Uterus (tissue), 2 donors: ENCODE measurements at regions not wholly inside any gene's neighbourhood (a gene's known extent, or its start where the extent isn't known, plus 50 kb on each side); places are given as distances from the start of the nearest gene placed in this dataset.

Experiments
- POLR2A ChIP-seq, 2 donors: fragments of 450-650 bp; IDR thresholded peaks; one replicate each; pipeline ENCODE4 v1.6.1; 2016; ENCODE audit warnings: antibody characterized with exemption in 2 of 2, mild to moderate bottlenecking in 1 of 2, moderate library complexity in 1 of 2
- TF ChIP-seq, protein P1 (sequence below), 4 experiments: fragments of 200-600 bp in 2 of 4; fragments of 450-650 bp in 2 of 4; sonication (generic) in 2 of 4; IDR thresholded peaks; one replicate each; pipeline ENCODE4 v1.5.1; 2016 to 2019; ENCODE audit warnings: antibody characterized with exemption in 4 of 4, mild to moderate bottlenecking in 2 of 4, moderate library complexity in 1 of 4

DNA sequence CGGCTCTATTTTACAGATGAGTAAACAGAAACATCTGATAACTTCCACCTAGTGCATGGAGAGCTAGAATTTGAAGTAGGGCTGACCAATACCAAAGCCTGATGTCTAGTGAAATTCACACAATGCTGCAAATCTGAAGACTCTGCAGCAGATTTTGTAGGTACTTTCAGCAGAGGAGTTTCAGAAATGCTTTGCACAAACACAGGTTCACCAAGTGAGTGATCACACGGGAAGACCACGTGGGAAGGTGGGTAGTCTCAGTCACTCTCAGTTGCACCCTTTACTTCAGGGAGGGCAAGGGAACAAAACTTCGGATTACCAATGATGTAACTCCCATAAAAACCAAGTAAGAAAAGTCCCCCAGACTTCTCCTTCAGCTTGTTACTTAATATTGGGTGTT, 63.3 kb upstream of the DAAM1 start:
- TF ChIP-seq POLR2A (IDR thresholded peaks at IDR 0.05): no peak
- TF ChIP-seq, protein P1, sequence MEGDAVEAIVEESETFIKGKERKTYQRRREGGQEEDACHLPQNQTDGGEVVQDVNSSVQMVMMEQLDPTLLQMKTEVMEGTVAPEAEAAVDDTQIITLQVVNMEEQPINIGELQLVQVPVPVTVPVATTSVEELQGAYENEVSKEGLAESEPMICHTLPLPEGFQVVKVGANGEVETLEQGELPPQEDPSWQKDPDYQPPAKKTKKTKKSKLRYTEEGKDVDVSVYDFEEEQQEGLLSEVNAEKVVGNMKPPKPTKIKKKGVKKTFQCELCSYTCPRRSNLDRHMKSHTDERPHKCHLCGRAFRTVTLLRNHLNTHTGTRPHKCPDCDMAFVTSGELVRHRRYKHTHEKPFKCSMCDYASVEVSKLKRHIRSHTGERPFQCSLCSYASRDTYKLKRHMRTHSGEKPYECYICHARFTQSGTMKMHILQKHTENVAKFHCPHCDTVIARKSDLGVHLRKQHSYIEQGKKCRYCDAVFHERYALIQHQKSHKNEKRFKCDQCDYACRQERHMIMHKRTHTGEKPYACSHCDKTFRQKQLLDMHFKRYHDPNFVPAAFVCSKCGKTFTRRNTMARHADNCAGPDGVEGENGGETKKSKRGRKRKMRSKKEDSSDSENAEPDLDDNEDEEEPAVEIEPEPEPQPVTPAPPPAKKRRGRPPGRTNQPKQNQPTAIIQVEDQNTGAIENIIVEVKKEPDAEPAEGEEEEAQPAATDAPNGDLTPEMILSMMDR (IDR thresholded peaks at IDR 0.05): no peak
